ENCODE measurements at regions not wholly inside any gene's neighbourhood (a gene's known extent, or its start where the extent isn't known, plus 50 kb on each side); places are given as distances from the start of the nearest gene placed in this dataset.

GRCh38 chr3:72548981-72549380 is 299.3 kb downstream of the SHQ1 start:
- TF ChIP-seq POLR2A (IDR thresholded peaks at IDR 0.05) (no peak), CTCF (IDR thresholded peaks at IDR 0.05) (no peak)
- H3K27me3 ChIP-seq, result no peaks in the 10 kb centered on the region

GRCh38 chr3:72548461-72548860 is 299.8 kb downstream of the SHQ1 start:
- Histone ChIP-seq H3K4me3 (no peak overlapping the region), H3K27me3 (no peaks in the 10 kb centered on the region), H3K27ac (no peak overlapping the region), H3K9me3 (no peaks in the 10 kb centered on the region), H3K4me1 (no peaks in the 10 kb centered on the region), H3K36me3 (no peaks in the 10 kb centered on the region)
- TF ChIP-seq POLR2A (IDR thresholded peaks at IDR 0.05) (no peak), CTCF (IDR thresholded peaks at IDR 0.05) (no peak)
- intact Hi-C loops (cut with DNase I; ENCODE audit: low total_unique reads), result no loop called here
- no peak for DNase-seq

More at GRCh38 chr3:72548981-72549380, 299.3 kb downstream of the SHQ1 start:
- DNase-seq, result no peak
- H3K9me3 ChIP-seq, result no peaks in the 10 kb centered on the region
- H3K36me3 ChIP-seq, result no peaks in the 10 kb centered on the region
- no peaks in the 10 kb centered on the region for H3K4me1 ChIP-seq
- no peak overlapping the region for H3K4me3 ChIP-seq
- intact Hi-C loops (cut with DNase I; ENCODE audit: low total_unique reads), result no loop called here
- no peak overlapping the region for H3K27ac ChIP-seq

- no peaks in the 10 kb centered on the region for H3K9me3 ChIP-seq
- H3K27me3 ChIP-seq, result no peaks in the 10 kb centered on the region
- TF ChIP-seq POLR2A (IDR thresholded peaks at IDR 0.05), result no peak
- no peak for TF ChIP-seq CTCF (IDR thresholded peaks at IDR 0.05)
- no peak for DNase-seq
- H3K4me1 ChIP-seq, result no peaks in the 10 kb centered on the region
- no peak overlapping the region for H3K27ac ChIP-seq
- no peak overlapping the region for H3K4me3 ChIP-seq
- intact Hi-C loops (cut with DNase I; ENCODE audit: low total_unique reads), result no loop called here
- H3K36me3 ChIP-seq, result no peaks in the 10 kb centered on the region
Observed at GRCh38 chr3:72547183-72547582, 301.1 kb downstream of the SHQ1 start.

- intact Hi-C loops (cut with DNase I; ENCODE audit: low total_unique reads), result no loop called here
- no peaks in the 10 kb centered on the region for H3K27me3 ChIP-seq
- H3K27ac ChIP-seq, result no peak overlapping the region
- H3K9me3 ChIP-seq, result no peaks in the 10 kb centered on the region
- H3K36me3 ChIP-seq, result no peaks in the 10 kb centered on the region
- H3K4me1 ChIP-seq, result no peaks in the 10 kb centered on the region
- TF ChIP-seq POLR2A (IDR thresholded peaks at IDR 0.05), result no peak
- no peak for TF ChIP-seq CTCF (IDR thresholded peaks at IDR 0.05)
- H3K4me3 ChIP-seq, result no peak overlapping the region
- no peak for DNase-seq
Observed at GRCh38 chr3:72544239-72544638, 304.0 kb downstream of the SHQ1 start.

GRCh38 chr3:72543246-72543645 is 305.0 kb downstream of the SHQ1 start:
- H3K36me3 ChIP-seq, result no peaks in the 10 kb centered on the region
- intact Hi-C loops (cut with DNase I; ENCODE audit: low total_unique reads), result no loop called here
- H3K4me3 ChIP-seq, result no peak overlapping the region
- no peak overlapping the region for H3K27ac ChIP-seq
- no peak for DNase-seq
- TF ChIP-seq CTCF (IDR thresholded peaks at IDR 0.05) (no peak), POLR2A (IDR thresholded peaks at IDR 0.05) (no peak)
- H3K9me3 ChIP-seq, result no peaks in the 10 kb centered on the region
- no peaks in the 10 kb centered on the region for H3K4me1 ChIP-seq
- no peaks in the 10 kb centered on the region for H3K27me3 ChIP-seq
